AML-193 (cell line): ENCODE measurements at regions not wholly inside any gene's neighbourhood (a gene's known extent, or its start where the extent isn't known, plus 50 kb on each side); places are given as distances from the start of the nearest gene placed in this dataset.

Source experiments
- DNase-seq, 2 experiments: peaks; one replicate each; lab custom pipeline; 2025; lab: John Stamatoyannopoulos, UW

- DNase-seq: no peak
Observed at GRCh38 chr6:166774770-166775169, 147.7 kb upstream of the RPS6KA2 start.

GRCh38 chr6:166774292-166774691 lies 147.2 kb upstream of the RPS6KA2 start:
- no peak for DNase-seq

- no peak for DNase-seq
Observed at GRCh38 chr6:166772518-166772917, 145.5 kb upstream of the RPS6KA2 start.

- DNase-seq: no peak
Observed at GRCh38 chr6:166771701-166772100, 144.7 kb upstream of the RPS6KA2 start.

- no peak for DNase-seq
Observed at GRCh38 chr6:166770216-166771116, 143.4 kb upstream of the RPS6KA2 start.

- DNase-seq: no peak
Observed at GRCh38 chr6:166769648-166770047, 142.6 kb upstream of the RPS6KA2 start.

GRCh38 chr6:166768761-166769160 lies 141.7 kb upstream of the RPS6KA2 start:
- no peak for DNase-seq

- DNase-seq: no peak
Observed at GRCh38 chr6:166767230-166767629, 140.2 kb upstream of the RPS6KA2 start.

GRCh38 chr6:166766769-166767168 lies 139.7 kb upstream of the RPS6KA2 start:
- no peak for DNase-seq

- DNase-seq: no peak
Observed at GRCh38 chr6:166765234-166765541, 138.1 kb upstream of the RPS6KA2 start.

GRCh38 chr6:166764473-166765233 lies 137.6 kb upstream of the RPS6KA2 start:
- DNase-seq: no peak

GRCh38 chr6:166763606-166764472 lies 136.8 kb upstream of the RPS6KA2 start:
- no peak for DNase-seq

- DNase-seq: no peak
Observed at GRCh38 chr6:166761801-166762200, 134.8 kb upstream of the RPS6KA2 start.

- DNase-seq: no peak
Observed at GRCh38 chr6:166760288-166760687, 133.2 kb upstream of the RPS6KA2 start.

- no peak for DNase-seq
Observed at GRCh38 chr6:166758136-166758704, 131.2 kb upstream of the RPS6KA2 start.

GRCh38 chr6:166757232-166758135 lies 130.4 kb upstream of the RPS6KA2 start:
- no peak for DNase-seq

- no peak for DNase-seq
Observed at GRCh38 chr6:166754218-166755030, 127.4 kb upstream of the RPS6KA2 start.

- no peak for DNase-seq
Observed at GRCh38 chr6:166752928-166753721, 126.1 kb upstream of the RPS6KA2 start.

GRCh38 chr6:166752097-166752496 lies 125.0 kb upstream of the RPS6KA2 start:
- no peak for DNase-seq
